Suprapubic skin (tissue), 4 donors: ENCODE measurements at regions not wholly inside any gene's neighbourhood (a gene's known extent, or its start where the extent isn't known, plus 50 kb on each side); places are given as distances from the start of the nearest gene placed in this dataset.

Experiments
- DNase-seq, 2 donors: peaks; one replicate each; pipeline ENCODE4 v3.0.0-alpha.2; 2019; ENCODE audit warnings: low spot score in 2 of 2
- H3K27ac ChIP-seq: fragments of 200-600 bp; sonication (generic); one replicate; pipeline ENCODE4 v1.5.1; 2019
- H3K27me3 ChIP-seq: fragments of 200-600 bp; sonication (generic); one replicate; pipeline ENCODE4 v1.5.1; 2019
- H3K36me3 ChIP-seq: fragments of 200-600 bp; sonication (generic); one replicate; pipeline ENCODE4 v1.5.1; 2019
- H3K4me1 ChIP-seq: fragments of 200-600 bp; sonication (generic); one replicate; pipeline ENCODE4 v1.5.1; 2019
- H3K4me3 ChIP-seq: fragments of 200-600 bp; sonication (generic); one replicate; pipeline ENCODE4 v1.5.1; 2019; ENCODE audit warnings: mild to moderate bottlenecking
- H3K9me3 ChIP-seq: fragments of 200-600 bp; sonication (generic); one replicate; pipeline ENCODE4 v1.5.1; 2019
- EP300 ChIP-seq: sonication (generic); formaldehyde crosslinking; IDR thresholded peaks from one replicate; pipeline ENCODE4 v1.6.1; 2017; ENCODE audit warnings: antibody characterized with exemption
- POLR2A ChIP-seq, 2 donors: fragments of 450-650 bp; IDR thresholded peaks; one replicate each; pipeline ENCODE4 v1.6.1; 2017; ENCODE audit warnings: antibody characterized with exemption in 2 of 2, mild to moderate bottlenecking in 2 of 2, moderate library complexity in 2 of 2
- POLR2AphosphoS5 ChIP-seq, 3 donors: sonication (generic); formaldehyde crosslinking; IDR thresholded peaks; one replicate each; pipeline ENCODE4 v1.6.1; 2017; ENCODE audit warnings: antibody characterized with exemption in 3 of 3
- WGBS: methylation state at CpG from one replicate; pipeline ENCODE4 v1.1.5; 2018; 5-methylcytosine and 5-hydroxymethylcytosine counted together
- TF ChIP-seq, protein P1 (sequence below), 2 donors: fragments of 200-600 bp in 1 of 2; fragments of 450-650 bp in 1 of 2; sonication (generic) in 1 of 2; IDR thresholded peaks; one replicate each; pipeline ENCODE4 v1.5.1; 2016 to 2019; ENCODE audit warnings: antibody characterized with exemption in 2 of 2, mild to moderate bottlenecking in 1 of 2, moderate library complexity in 1 of 2

DNA sequence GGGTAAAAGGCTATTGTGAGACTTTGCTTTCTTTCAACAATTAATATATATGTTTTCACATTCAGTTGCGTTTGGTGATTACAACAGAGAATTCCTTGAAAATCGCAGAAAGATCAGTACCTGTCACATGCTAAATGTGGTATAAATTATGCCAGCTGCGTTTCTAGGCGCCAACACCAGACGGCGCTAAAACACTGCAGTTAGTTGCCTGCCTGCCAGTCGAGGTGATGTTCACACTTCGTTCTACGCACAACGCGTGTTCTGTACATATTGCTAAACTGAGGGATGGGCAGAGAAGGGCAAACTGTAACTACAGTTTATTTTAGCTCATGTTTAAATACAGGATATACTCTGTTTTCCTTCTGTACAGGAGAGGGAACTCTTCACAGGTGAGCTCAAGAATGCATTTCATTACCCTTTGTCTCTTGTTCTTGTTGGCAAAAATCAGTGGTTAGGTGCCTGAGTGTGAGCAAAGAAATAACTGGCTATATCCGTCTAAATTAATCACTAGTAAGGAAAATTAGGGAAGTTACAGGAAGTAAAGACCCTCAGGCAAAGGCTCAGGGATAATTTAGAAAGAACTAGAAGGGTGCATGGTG, 100.1 kb upstream of the RGS17 start:
- Histone ChIP-seq H3K4me3 (no peak overlapping the region), H3K27ac (no peak overlapping the region), H3K27me3 (no peaks in the 10 kb centered on the region), H3K9me3 (no peaks in the 10 kb centered on the region), H3K36me3 (no peaks in the 10 kb centered on the region), H3K4me1 (no peaks in the 10 kb centered on the region)
- TF ChIP-seq, protein P1, sequence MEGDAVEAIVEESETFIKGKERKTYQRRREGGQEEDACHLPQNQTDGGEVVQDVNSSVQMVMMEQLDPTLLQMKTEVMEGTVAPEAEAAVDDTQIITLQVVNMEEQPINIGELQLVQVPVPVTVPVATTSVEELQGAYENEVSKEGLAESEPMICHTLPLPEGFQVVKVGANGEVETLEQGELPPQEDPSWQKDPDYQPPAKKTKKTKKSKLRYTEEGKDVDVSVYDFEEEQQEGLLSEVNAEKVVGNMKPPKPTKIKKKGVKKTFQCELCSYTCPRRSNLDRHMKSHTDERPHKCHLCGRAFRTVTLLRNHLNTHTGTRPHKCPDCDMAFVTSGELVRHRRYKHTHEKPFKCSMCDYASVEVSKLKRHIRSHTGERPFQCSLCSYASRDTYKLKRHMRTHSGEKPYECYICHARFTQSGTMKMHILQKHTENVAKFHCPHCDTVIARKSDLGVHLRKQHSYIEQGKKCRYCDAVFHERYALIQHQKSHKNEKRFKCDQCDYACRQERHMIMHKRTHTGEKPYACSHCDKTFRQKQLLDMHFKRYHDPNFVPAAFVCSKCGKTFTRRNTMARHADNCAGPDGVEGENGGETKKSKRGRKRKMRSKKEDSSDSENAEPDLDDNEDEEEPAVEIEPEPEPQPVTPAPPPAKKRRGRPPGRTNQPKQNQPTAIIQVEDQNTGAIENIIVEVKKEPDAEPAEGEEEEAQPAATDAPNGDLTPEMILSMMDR (IDR thresholded peaks at IDR 0.05), result peak; percentile 41 to 43
- no peak for TF ChIP-seq POLR2AphosphoS5 (IDR thresholded peaks at IDR 0.05)
- 7% methylated on average over 12 of the region's 12 CpGs for WGBS
- DNase-seq, result no peak

DNA sequence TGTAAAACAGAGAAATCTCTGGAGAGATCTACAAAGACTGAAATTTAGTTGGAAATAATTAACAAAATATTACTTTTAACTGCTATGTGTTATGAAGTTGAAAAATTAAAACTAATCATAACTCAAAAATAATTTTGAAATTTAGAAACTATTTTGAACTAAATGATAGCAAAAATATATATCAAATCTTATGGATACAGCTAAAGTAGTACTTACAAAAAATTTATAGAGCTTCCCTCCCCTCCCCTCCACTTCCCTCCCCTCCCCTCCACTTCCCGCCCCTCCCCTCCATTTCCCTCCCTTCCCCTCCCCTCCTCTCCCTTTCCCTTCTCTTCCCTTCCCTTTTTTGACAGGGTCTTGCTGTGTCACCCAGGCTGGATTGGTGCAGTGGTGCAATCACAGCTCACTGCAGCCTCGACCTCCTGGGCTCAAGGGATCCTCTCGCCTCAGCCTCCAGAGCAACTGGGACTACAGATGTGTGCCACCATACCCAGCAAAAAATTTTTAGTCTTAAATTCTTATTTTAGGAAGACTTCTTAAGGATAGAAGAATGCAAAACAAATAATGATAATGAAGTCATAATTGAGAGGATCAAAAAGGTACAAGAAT, 87.2 kb upstream of the RGS17 start:
- WGBS, result 79% methylated on average over 3 of the region's 3 CpGs

DNA sequence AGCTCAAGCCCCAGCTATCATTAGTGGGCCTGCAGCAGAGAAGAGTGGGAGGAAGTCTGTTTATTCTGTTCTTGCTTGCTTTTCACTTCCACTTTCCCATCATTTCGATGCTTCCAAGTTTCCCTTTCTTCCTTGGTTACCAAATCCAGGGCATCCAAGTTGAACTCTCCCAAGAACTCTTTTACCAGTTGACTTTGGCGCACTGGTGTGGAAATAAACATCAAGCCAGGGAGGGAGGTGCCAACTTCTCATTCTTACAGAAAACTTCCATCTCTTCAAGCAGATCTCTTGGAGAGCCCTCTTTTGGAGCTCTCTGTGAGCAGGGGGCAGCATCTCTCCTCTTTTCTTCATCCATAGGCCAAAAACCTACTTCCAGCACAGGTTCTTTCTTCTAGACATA, 85.7 kb upstream of the RGS17 start:
- no peak for DNase-seq
- no peaks in the 10 kb centered on the region for H3K9me3 ChIP-seq
- no peak overlapping the region for H3K27ac ChIP-seq
- no peaks in the 10 kb centered on the region for H3K36me3 ChIP-seq
- 83% methylated on average over 2 of the region's 2 CpGs for WGBS
- no peaks in the 10 kb centered on the region for H3K4me1 ChIP-seq
- H3K4me3 ChIP-seq, result no peak overlapping the region
- no peaks in the 10 kb centered on the region for H3K27me3 ChIP-seq
- TF ChIP-seq EP300, result no peak
- TF ChIP-seq, protein P1 (IDR thresholded peaks at IDR 0.05), result no peak
- TF ChIP-seq POLR2AphosphoS5 (IDR thresholded peaks at IDR 0.05), result no peak
- no peak for TF ChIP-seq POLR2A (IDR thresholded peaks at IDR 0.05)

More for the DNA sequence above, 87.2 kb upstream of the RGS17 start:
- H3K36me3 ChIP-seq, result no peaks in the 10 kb centered on the region
- H3K4me3 ChIP-seq, result no peak overlapping the region
- H3K4me1 ChIP-seq, result no peaks in the 10 kb centered on the region
- no peaks in the 10 kb centered on the region for H3K9me3 ChIP-seq
- H3K27me3 ChIP-seq, result no peaks in the 10 kb centered on the region
- no peak for TF ChIP-seq POLR2A (IDR thresholded peaks at IDR 0.05)
- DNase-seq, result no peak
- no peak overlapping the region for H3K27ac ChIP-seq

DNA sequence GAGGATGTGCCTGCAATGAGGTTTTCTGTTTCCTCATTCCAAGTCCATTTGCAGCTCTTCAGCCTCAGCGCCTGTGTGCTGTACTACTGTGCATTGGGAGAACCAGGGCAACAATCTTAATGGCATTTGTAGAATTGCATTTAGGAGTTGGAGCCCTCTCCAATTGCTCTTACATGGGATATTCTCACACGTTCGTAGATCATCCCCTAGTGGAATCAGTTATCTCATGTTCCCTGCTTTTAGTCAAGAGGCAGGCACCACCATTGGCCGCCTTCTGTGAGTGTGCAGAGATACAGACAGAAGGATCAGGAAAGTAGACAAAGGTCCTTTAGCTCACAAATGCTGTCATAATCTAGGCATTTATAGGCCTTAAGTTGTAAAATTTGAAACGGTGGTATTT, 84.2 kb upstream of the RGS17 start:
- 67% methylated on average over 5 of the region's 5 CpGs for WGBS
- TF ChIP-seq POLR2A (IDR thresholded peaks at IDR 0.05) (no peak), EP300 (no peak), POLR2AphosphoS5 (IDR thresholded peaks at IDR 0.05) (no peak)
- TF ChIP-seq, protein P1 (IDR thresholded peaks at IDR 0.05), result no peak
- Histone ChIP-seq H3K4me3 (no peak overlapping the region), H3K27me3 (no peaks in the 10 kb centered on the region), H3K27ac (no peak overlapping the region), H3K36me3 (no peaks in the 10 kb centered on the region), H3K9me3 (no peaks in the 10 kb centered on the region), H3K4me1 (no peaks in the 10 kb centered on the region)
- DNase-seq, result no peak

DNA sequence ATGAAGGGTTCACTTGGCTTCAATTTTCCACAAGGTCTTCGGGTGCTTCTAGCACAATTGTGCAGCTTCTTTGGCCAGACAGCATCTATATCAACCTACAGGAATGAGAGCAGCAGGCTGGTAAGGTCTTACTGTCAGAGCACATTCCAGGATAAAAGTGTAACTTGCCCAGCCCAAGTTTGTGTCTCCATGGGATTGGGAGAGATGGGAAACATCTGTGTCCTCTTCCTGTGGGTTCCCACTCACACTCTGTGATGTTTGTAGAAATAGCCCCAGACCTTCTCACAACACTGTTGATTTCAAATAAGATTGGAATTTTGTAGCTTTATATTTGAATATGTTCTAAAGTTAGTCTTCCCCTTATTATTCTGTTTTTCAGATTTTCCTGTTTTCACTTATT, 83.4 kb upstream of the RGS17 start:
- 35% methylated on average over 1 of the region's 1 CpG for WGBS

More for the DNA sequence above, 83.4 kb upstream of the RGS17 start:
- H3K27ac ChIP-seq, result no peak overlapping the region
- no peaks in the 10 kb centered on the region for H3K27me3 ChIP-seq
- no peaks in the 10 kb centered on the region for H3K4me1 ChIP-seq
- no peak for DNase-seq
- H3K36me3 ChIP-seq, result no peaks in the 10 kb centered on the region
- no peak for TF ChIP-seq POLR2AphosphoS5 (IDR thresholded peaks at IDR 0.05)
- TF ChIP-seq, protein P1 (IDR thresholded peaks at IDR 0.05), result no peak
- TF ChIP-seq EP300, result no peak
- no peak for TF ChIP-seq POLR2A (IDR thresholded peaks at IDR 0.05)
- H3K4me3 ChIP-seq, result no peak overlapping the region
- no peaks in the 10 kb centered on the region for H3K9me3 ChIP-seq
